A673 (cell line): ENCODE measurements at regions not wholly inside any gene's neighbourhood (a gene's known extent, or its start where the extent isn't known, plus 50 kb on each side); places are given as distances from the start of the nearest gene placed in this dataset.
A peak's percentile ranks its signal among the peaks of the same experiment; 100 is the strongest.

Source experiments
- BruUV-seq: library from RNA; stranded (reverse); fragments of 400-500 nt; replicated peaks from 2 replicates; lab custom pipeline; 2021; lab: Mats Ljungman, UMichigan
- CTCF ChIA-PET: fragments of 300-600 bp; sonication (Branson Sonifier 250); formaldehyde crosslinking; loops from one replicate; lab custom pipeline; 2022; ENCODE audit warnings: antibody characterized with exemption; lab: Charles Lee
- POLR2A ChIA-PET: fragments of 300-600 bp; sonication (Branson Sonifier 250); formaldehyde crosslinking; loops from one replicate; lab custom pipeline; 2022; ENCODE audit warnings: antibody characterized with exemption; ENCODE audit not compliant: low non-redundant PET; lab: Charles Lee
- DNase-seq: peaks from one replicate; pipeline ENCODE4 v3.0.0-alpha.2; 2015; ENCODE audit warnings: low spot score
- H3K27ac ChIP-seq: fragments of 200-600 bp; sonication (generic); 2 replicates; pipeline ENCODE4 v1.5.1; 2016; ENCODE audit warnings: mixed run types, low read depth, mild to moderate bottlenecking, mixed read lengths, antibody characterized with exemption, low read length; ENCODE audit not compliant: poor library complexity, severe bottlenecking
- H3K27me3 ChIP-seq: fragments of 200-600 bp; sonication (generic); replicated peaks from 2 replicates; pipeline ENCODE4 v1.6.1; 2017; ENCODE audit warnings: mixed run types, low read depth, mild to moderate bottlenecking, mixed read lengths, antibody characterized with exemption, low read length; ENCODE audit not compliant: insufficient read depth, poor library complexity
- H3K36me3 ChIP-seq: fragments of 200-600 bp; sonication (generic); 2 replicates; pipeline ENCODE4 v1.6.1; 2016; ENCODE audit warnings: mixed run types, mild to moderate bottlenecking, mixed read lengths, antibody characterized with exemption, low read length; ENCODE audit not compliant: insufficient read depth, poor library complexity, severe bottlenecking
- H3K4me1 ChIP-seq: fragments of 200-600 bp; sonication (generic); 2 replicates; pipeline ENCODE4 v1.6.1; 2017; ENCODE audit warnings: mixed run types, mild to moderate bottlenecking, mixed read lengths, antibody characterized with exemption, low read length; ENCODE audit not compliant: insufficient read depth, poor library complexity, severe bottlenecking
- H3K4me3 ChIP-seq: fragments of 200-600 bp; sonication (generic); 2 replicates; pipeline ENCODE4 v1.5.1; 2016; ENCODE audit warnings: low read depth, mixed run types, mild to moderate bottlenecking, mixed read lengths, low read length; ENCODE audit not compliant: poor library complexity, severe bottlenecking
- H3K9me3 ChIP-seq: fragments of 200-600 bp; sonication (generic); 2 replicates; pipeline ENCODE4 v1.6.1; 2016; ENCODE audit warnings: mixed run types, low read depth, mild to moderate bottlenecking, mixed read lengths, antibody characterized with exemption, low read length; ENCODE audit not compliant: poor library complexity, severe bottlenecking
- CTCF ChIP-seq: fragments of 300-800, 200-600 bp; sonication (generic); conservative IDR thresholded peaks from 2 replicates; pipeline ENCODE4 v1.5.1; 2017; ENCODE audit warnings: low read depth, mild to moderate bottlenecking, antibody characterized with exemption, low read length, moderate library complexity, mixed read lengths
- EZH2 ChIP-seq: fragments of 200-600 bp; sonication (generic); IDR thresholded peaks from 2 replicates; pipeline ENCODE4 v1.6.1; 2017; ENCODE audit warnings: borderline replicate concordance, low read depth, mild to moderate bottlenecking, mixed read lengths, antibody characterized with exemption, low read length; ENCODE audit not compliant: poor library complexity, severe bottlenecking
- intact Hi-C: fragments of 100-400 bp; cut with micrococcal nuclease; formaldehyde crosslinking; loops from one replicate; pipeline ENCODE4 v1.10.0; 2022; ENCODE audit not compliant: unreplicated experiment

GRCh38 chr5:33035851-33036527 lies 324.9 kb downstream of the NPR3 start:
- DNase-seq = peak; percentile 8
- BruUV-seq = no TSS peak
- ChIA-PET CTCF (no interaction called here), POLR2A (no interaction called here)
- Histone ChIP-seq H3K36me3 (no peaks in the 10 kb centered on the region), H3K27ac (no peak overlapping the region), H3K4me1 (no peaks in the 10 kb centered on the region), H3K9me3 (no peaks in the 10 kb centered on the region), H3K27me3 (no peaks in the 10 kb centered on the region), H3K4me3 (no peak overlapping the region)
- TF ChIP-seq CTCF (no peak), EZH2 (no peak)
- intact Hi-C loops = no loop called here

GRCh38 chr5:33037076-33037475 lies 326.0 kb downstream of the NPR3 start:
- no TSS peak for BruUV-seq
- intact Hi-C loops = no loop called here
- ChIA-PET CTCF (no interaction called here), POLR2A (no interaction called here)
- no peak overlapping the region for H3K4me3 ChIP-seq
- no peak overlapping the region for H3K27ac ChIP-seq
- H3K4me1 ChIP-seq = no peaks in the 10 kb centered on the region
- H3K27me3 ChIP-seq = no peaks in the 10 kb centered on the region
- H3K36me3 ChIP-seq = no peaks in the 10 kb centered on the region
- DNase-seq = no peak
- TF ChIP-seq EZH2 (no peak), CTCF (no peak)
- H3K9me3 ChIP-seq = no peaks in the 10 kb centered on the region

- intact Hi-C loops = no loop called here
- no peaks in the 10 kb centered on the region for H3K27me3 ChIP-seq
- H3K27ac ChIP-seq = no peak overlapping the region
- H3K9me3 ChIP-seq = no peaks in the 10 kb centered on the region
- no peaks in the 10 kb centered on the region for H3K36me3 ChIP-seq
- TF ChIP-seq CTCF = no peak
- TF ChIP-seq EZH2 = no peak
- ChIA-PET POLR2A (no interaction called here), CTCF (no interaction called here)
- no TSS peak for BruUV-seq
- no peak overlapping the region for H3K4me3 ChIP-seq
- DNase-seq = no peak
- H3K4me1 ChIP-seq = no peaks in the 10 kb centered on the region
These were observed 330.5 kb downstream of the NPR3 start for GRCh38 chr5:33041586-33041985.
